GM12878 (cell line): ENCODE measurements at regions not wholly inside any gene's neighbourhood (a gene's known extent, or its start where the extent isn't known, plus 50 kb on each side); places are given as distances from the start of the nearest gene placed in this dataset.

Experiments
- ATAC-seq: fragments of 200-7000 bp; cut with Tn5 transposase; 3 replicates; pipeline ENCODE4 v1.9.1; 2020; ENCODE audit warnings: mild to moderate bottlenecking, moderate library complexity
- BruUV-seq: library from RNA; stranded (reverse); fragments of 400-500 nt; replicated peaks from 2 replicates; lab custom pipeline; 2021; lab: Mats Ljungman, UMichigan
- CTCF ChIA-PET: fragments of 300-600 bp; sonication (Branson Sonifier 250); formaldehyde crosslinking; extraction: SDS; loops from one replicate; lab custom pipeline; 2021; ENCODE audit warnings: inconsistent platforms; lab: Yijun Ruan, JAX
- POLR2A ChIA-PET: fragments of 350-600 bp; formaldehyde crosslinking; extraction: SDS; loops from one replicate; lab custom pipeline; 2021; ENCODE audit warnings: inconsistent platforms; lab: Charles Lee
- RAD21 ChIA-PET: fragments of 300-600 bp; sonication (Branson Sonifier 250); formaldehyde crosslinking; loops from one replicate; lab custom pipeline; 2023; ENCODE audit warnings: antibody characterized with exemption; ENCODE audit not compliant: unreplicated experiment; lab: Charles Lee
- SMC1A ChIA-PET: fragments of 300-600 bp; sonication (Branson Sonifier 250); formaldehyde crosslinking; loops from one replicate; lab custom pipeline; 2023; ENCODE audit not compliant: unreplicated experiment, uncharacterized antibody; lab: Charles Lee
- DNase-seq: peaks from one replicate; pipeline ENCODE4 v3.0.0-alpha.2; 2011; ENCODE audit warnings: low read depth, low spot score
- FAIRE-seq: peaks from 3 replicates; lab custom pipeline; 2011; peaks lifted over from hg19 to GRCh38; lab: Jason Lieb, UNC
- H2AFZ ChIP-seq: 2 replicates; pipeline ENCODE4 v1.6.0; 2011; ENCODE audit warnings: low read depth, low read length, control low read depth; ENCODE audit not compliant: control insufficient read depth
- H3K27ac ChIP-seq: 2 replicates; pipeline ENCODE4 v1.5.1; 2011; ENCODE audit warnings: control low read depth; ENCODE audit not compliant: control insufficient read depth, insufficient read depth
- H3K27me3 ChIP-seq, 2 experiments: replicated peaks in 1 of 2; 2 replicates each; pipeline versions ENCODE4 v1.6.0 to v1.6.1; 2011; ENCODE audit warnings: low read length in 1 of 2; ENCODE audit not compliant: control insufficient read depth in 2 of 2, insufficient read depth in 2 of 2
- H3K36me3 ChIP-seq, 2 experiments: 2 replicates each; pipeline ENCODE4 v1.5.1; 2011; ENCODE audit warnings: low read length in 1 of 2; ENCODE audit not compliant: control insufficient read depth in 2 of 2, insufficient read depth in 2 of 2
- H3K4me1 ChIP-seq: 2 replicates; pipeline ENCODE4 v1.6.1; 2011; ENCODE audit warnings: mild to moderate bottlenecking, low read length, moderate library complexity, mixed read lengths; ENCODE audit not compliant: control insufficient read depth, insufficient read depth
- H3K4me2 ChIP-seq: 2 replicates; pipeline ENCODE4 v1.6.0; 2011; ENCODE audit warnings: control low read depth; ENCODE audit not compliant: control insufficient read depth, insufficient read depth
- H3K4me3 ChIP-seq: fragments of 200-600 bp; sonication (generic); 2 replicates; pipeline ENCODE4 v1.5.1; 2016
- H3K79me2 ChIP-seq: 2 replicates; pipeline ENCODE4 v1.6.0; 2011; ENCODE audit warnings: low read length; ENCODE audit not compliant: control insufficient read depth, insufficient read depth
- H3K9ac ChIP-seq: 2 replicates; pipeline ENCODE4 v1.8.0; 2011; ENCODE audit warnings: low read length, control low read depth, mixed read lengths; ENCODE audit not compliant: control insufficient read depth, insufficient read depth
- H3K9me3 ChIP-seq: replicated peaks from 3 replicates; pipeline ENCODE4 v1.5.1; 2011; ENCODE audit warnings: mild to moderate bottlenecking, low read length; ENCODE audit not compliant: control insufficient read depth, insufficient read depth
- H4K20me1 ChIP-seq: 2 replicates; pipeline ENCODE4 v1.6.0; 2011; ENCODE audit not compliant: control insufficient read depth, insufficient read depth
- BCL3 ChIP-seq: IDR thresholded peaks from 2 replicates; pipeline ENCODE4 v1.6.1; 2011; ENCODE audit warnings: borderline replicate concordance, low read depth, mild to moderate bottlenecking, moderate library complexity, low read length; ENCODE audit not compliant: insufficient read depth, poor library complexity, severe bottlenecking
- E2F4 ChIP-seq: IDR thresholded peaks from 2 replicates; pipeline ENCODE4 v1.6.1; 2012; ENCODE audit warnings: low read depth, low read length, improper control_type of control experiment
- GATAD2B ChIP-seq: fragments of 450-650 bp; conservative IDR thresholded peaks from 2 replicates; pipeline ENCODE4 v1.6.1; 2017; ENCODE audit warnings: low read depth, mild to moderate bottlenecking, moderate library complexity
- JUNB ChIP-seq: IDR thresholded peaks from 2 replicates; pipeline ENCODE4 v1.6.1; 2016; ENCODE audit warnings: antibody characterized with exemption, mild to moderate bottlenecking
- PKNOX1 ChIP-seq: fragments of 450-650 bp; IDR thresholded peaks from 2 replicates; pipeline ENCODE4 v1.6.1; 2016; ENCODE audit warnings: mild to moderate bottlenecking
- POLR2AphosphoS5 ChIP-seq: IDR thresholded peaks from 2 replicates; pipeline ENCODE4 v1.6.1; 2011; ENCODE audit warnings: mild to moderate bottlenecking, low read length, inconsistent platforms
- RFX5 ChIP-seq: IDR thresholded peaks from 2 replicates; pipeline ENCODE4 v1.6.1; 2011; ENCODE audit warnings: low read depth, low read length, improper control_type of control experiment
- ZNF24 ChIP-seq: fragments of 450-650 bp; IDR thresholded peaks from 2 replicates; pipeline ENCODE4 v1.6.1; 2017; ENCODE audit warnings: antibody characterized with exemption, mild to moderate bottlenecking
- ZZZ3 ChIP-seq: IDR thresholded peaks from 2 replicates; pipeline ENCODE4 v1.6.1; 2011; ENCODE audit warnings: low read depth; ENCODE audit not compliant: control insufficient read depth, insufficient read length
- WGBS: methylation state at CpG from one replicate; pipeline ENCODE4 v1.1.6; 2016; ENCODE audit warnings: low lambda C conversion rate; ENCODE audit not compliant: insufficient replicate concordance, insufficient coverage; ENCODE audit errors: missing lambda C conversion rate; 5-methylcytosine and 5-hydroxymethylcytosine counted together
- in situ Hi-C: fragments of 300-500 bp; cut with MboI; formaldehyde crosslinking; loops from 9 replicates; pipeline ENCODE4 v1.14.3; 2018; ENCODE audit warnings: mixed read lengths
- intact Hi-C: fragments of 100-400 bp; cut with micrococcal nuclease; formaldehyde crosslinking; loops from one replicate; pipeline ENCODE4 v1.14.2; 2022; ENCODE audit not compliant: unreplicated experiment
- TF ChIP-seq, protein P1 (sequence below): fragments of 450-650 bp; formaldehyde crosslinking; IDR thresholded peaks from 2 replicates; pipeline ENCODE4 v1.4.0; 2022; ENCODE audit warnings: mild to moderate bottlenecking, moderate library complexity

- BruUV-seq, result no TSS peak
- in situ Hi-C loops, result no loop called here
- no peak overlapping the region for H3K27ac ChIP-seq
- no peaks in the 10 kb centered on the region for H3K36me3 ChIP-seq
- no peaks in the 10 kb centered on the region for H4K20me1 ChIP-seq
- ChIA-PET SMC1A (interaction anchor here (0.5 kb wide), 1 partner anchor 15 kb away, joined by 4 read pairs; no protein-coding TSS in a partner anchor), RAD21 (no interaction called here), CTCF (no interaction called here), POLR2A (interaction anchor here (0.7 kb wide), 1 partner anchor 59 kb away, joined by 4 read pairs; no protein-coding TSS in a partner anchor)
- 0% methylated on average over 1 of the region's 1 CpG for WGBS
- H3K4me1 ChIP-seq, result no peaks in the 10 kb centered on the region
- no peak overlapping the region for H2AFZ ChIP-seq
- no peaks in the 10 kb centered on the region for H3K27me3 ChIP-seq
- no peak overlapping the region for H3K9ac ChIP-seq
- H3K9me3 ChIP-seq, result no peaks in the 10 kb centered on the region
- intact Hi-C loops, result no loop called here
- DNase-seq, result no peak
- H3K79me2 ChIP-seq, result no peaks in the 10 kb centered on the region
- no peak for FAIRE-seq
- H3K4me2 ChIP-seq, result no peak overlapping the region
- ATAC-seq, result no peak
- TF ChIP-seq RFX5, result no peak
- no peak for TF ChIP-seq ZNF24
- no peak for TF ChIP-seq JUNB
- TF ChIP-seq BCL3, result no peak
- no peak for TF ChIP-seq GATAD2B
- TF ChIP-seq ZZZ3, result no peak
- no peak for TF ChIP-seq E2F4
- no peak for TF ChIP-seq POLR2AphosphoS5
- TF ChIP-seq, protein P1, sequence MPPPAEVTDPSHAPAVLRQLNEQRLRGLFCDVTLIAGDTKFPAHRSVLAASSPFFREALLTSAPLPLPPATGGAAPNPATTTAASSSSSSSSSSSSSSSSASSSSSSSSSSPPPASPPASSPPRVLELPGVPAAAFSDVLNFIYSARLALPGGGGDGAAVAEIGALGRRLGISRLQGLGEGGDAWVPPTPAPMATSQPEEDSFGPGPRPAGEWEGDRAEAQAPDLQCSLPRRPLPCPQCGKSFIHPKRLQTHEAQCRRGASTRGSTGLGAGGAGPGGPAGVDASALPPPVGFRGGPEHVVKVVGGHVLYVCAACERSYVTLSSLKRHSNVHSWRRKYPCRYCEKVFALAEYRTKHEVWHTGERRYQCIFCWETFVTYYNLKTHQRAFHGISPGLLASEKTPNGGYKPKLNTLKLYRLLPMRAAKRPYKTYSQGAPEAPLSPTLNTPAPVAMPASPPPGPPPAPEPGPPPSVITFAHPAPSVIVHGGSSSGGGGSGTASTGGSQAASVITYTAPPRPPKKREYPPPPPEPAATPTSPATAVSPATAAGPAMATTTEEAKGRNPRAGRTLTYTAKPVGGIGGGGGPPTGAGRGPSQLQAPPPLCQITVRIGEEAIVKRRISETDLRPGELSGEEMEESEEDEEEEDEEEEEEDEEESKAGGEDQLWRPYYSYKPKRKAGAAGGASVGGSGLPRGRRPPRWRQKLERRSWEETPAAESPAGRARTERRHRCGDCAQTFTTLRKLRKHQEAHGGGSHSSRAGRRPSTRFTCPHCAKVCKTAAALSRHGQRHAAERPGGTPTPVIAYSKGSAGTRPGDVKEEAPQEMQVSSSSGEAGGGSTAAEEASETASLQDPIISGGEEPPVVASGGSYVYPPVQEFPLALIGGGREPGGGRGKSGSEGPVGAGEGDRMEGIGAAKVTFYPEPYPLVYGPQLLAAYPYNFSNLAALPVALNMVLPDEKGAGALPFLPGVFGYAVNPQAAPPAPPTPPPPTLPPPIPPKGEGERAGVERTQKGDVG (CRISPR knock-in tag), result no peak
- TF ChIP-seq PKNOX1, result no peak
- no peak overlapping the region for H3K4me3 ChIP-seq
These were observed 481.7 kb upstream of the PAPPA start for GRCh38 chr9:115671963-115672305.
